OCI-LY1 (cell line): ENCODE measurements at regions not wholly inside any gene's neighbourhood (a gene's known extent, or its start where the extent isn't known, plus 50 kb on each side); places are given as distances from the start of the nearest gene placed in this dataset.
"Not testable (repeated sequence)": the region's sequence is repeated elsewhere in the genome, so short reads cannot be mapped to it uniquely, and the experiment has no call there.

Experiments
- H2AFZ ChIP-seq: fragments of 200-600 bp; sonication (generic), shearing (Covaris generic); 2 replicates; pipeline ENCODE4 v1.6.0; 2014; ENCODE audit warnings: antibody characterized with exemption, mild to moderate bottlenecking, low read length
- H3F3A ChIP-seq: fragments of 200-600 bp; sonication (generic), shearing (Covaris generic); 2 replicates; pipeline ENCODE4 v1.6.0; 2014; ENCODE audit warnings: mild to moderate bottlenecking, antibody characterized with exemption, low read length, moderate library complexity; ENCODE audit not compliant: insufficient read depth
- H3K27ac ChIP-seq: fragments of 200-600 bp; sonication (generic); 2 replicates; pipeline ENCODE4 v1.5.1; 2014; ENCODE audit warnings: low read length, mixed run types, mild to moderate bottlenecking, low read depth; ENCODE audit not compliant: poor library complexity, severe bottlenecking
- H3K27me3 ChIP-seq: fragments of 200-600 bp; sonication (generic); 2 replicates; pipeline ENCODE4 v1.6.0; 2014; ENCODE audit warnings: antibody characterized with exemption, mild to moderate bottlenecking, low read length, moderate library complexity; ENCODE audit not compliant: insufficient read depth
- H3K36me3 ChIP-seq: fragments of 200-600 bp; sonication (generic); 2 replicates; pipeline ENCODE4 v1.6.1; 2014; ENCODE audit warnings: mild to moderate bottlenecking, antibody characterized with exemption, low read length, moderate library complexity, mixed read lengths; ENCODE audit not compliant: insufficient read depth
- H3K4me1 ChIP-seq: fragments of 200-600 bp; sonication (generic); 2 replicates; pipeline ENCODE4 v1.5.1; 2014; ENCODE audit warnings: mild to moderate bottlenecking, low read length, moderate library complexity; ENCODE audit not compliant: insufficient read depth, severe bottlenecking
- H3K4me2 ChIP-seq: fragments of 200-600 bp; sonication (generic), shearing (Covaris generic); 2 replicates; pipeline ENCODE4 v1.6.1; 2014; ENCODE audit warnings: low read length
- H3K4me3 ChIP-seq: fragments of 200-600 bp; sonication (generic); 2 replicates; pipeline ENCODE4 v1.5.1; 2014; ENCODE audit warnings: low read length, low read depth, mild to moderate bottlenecking, mixed read lengths; ENCODE audit not compliant: poor library complexity, severe bottlenecking
- H3K79me2 ChIP-seq: fragments of 200-600 bp; shearing (Covaris generic); 2 replicates; pipeline ENCODE4 v1.6.1; 2016; ENCODE audit warnings: mixed run types, low read length, mixed read lengths; ENCODE audit not compliant: insufficient read depth
- H3K9ac ChIP-seq: fragments of 200-600 bp; sonication (generic), shearing (Covaris generic); 2 replicates; pipeline ENCODE4 v1.6.1; 2014; ENCODE audit warnings: mild to moderate bottlenecking, low read length, mixed read lengths
- H3K9me2 ChIP-seq: fragments of 200-600 bp; sonication (generic), shearing (Covaris generic); 2 replicates; pipeline ENCODE4 v1.6.1; 2014; ENCODE audit warnings: low read depth, mild to moderate bottlenecking, low read length, mixed read lengths
- H3K9me3 ChIP-seq: fragments of 200-600 bp; shearing (Covaris generic); 2 replicates; pipeline ENCODE4 v1.6.1; 2014; ENCODE audit warnings: low read length, mixed read lengths
- H4K20me1 ChIP-seq: fragments of 200-600 bp; sonication (generic), shearing (Covaris generic); 2 replicates; pipeline ENCODE4 v1.6.0; 2016; ENCODE audit warnings: mild to moderate bottlenecking, low read length; ENCODE audit not compliant: insufficient read depth
- EZH2 ChIP-seq: fragments of 200-600 bp; sonication (generic), shearing (Covaris generic); IDR thresholded peaks from 2 replicates; pipeline ENCODE4 v1.8.0; 2017; ENCODE audit warnings: borderline replicate concordance, mixed run types, mild to moderate bottlenecking, antibody characterized with exemption, low read length, moderate library complexity, mixed read lengths
- TF ChIP-seq, protein P1 (sequence below): fragments of 200-600 bp; sonication (generic), shearing (Covaris generic); IDR thresholded peaks from 2 replicates; pipeline ENCODE4 v1.5.1; 2017; ENCODE audit warnings: mild to moderate bottlenecking, antibody characterized with exemption, low read length, moderate library complexity, mixed read lengths

DNA sequence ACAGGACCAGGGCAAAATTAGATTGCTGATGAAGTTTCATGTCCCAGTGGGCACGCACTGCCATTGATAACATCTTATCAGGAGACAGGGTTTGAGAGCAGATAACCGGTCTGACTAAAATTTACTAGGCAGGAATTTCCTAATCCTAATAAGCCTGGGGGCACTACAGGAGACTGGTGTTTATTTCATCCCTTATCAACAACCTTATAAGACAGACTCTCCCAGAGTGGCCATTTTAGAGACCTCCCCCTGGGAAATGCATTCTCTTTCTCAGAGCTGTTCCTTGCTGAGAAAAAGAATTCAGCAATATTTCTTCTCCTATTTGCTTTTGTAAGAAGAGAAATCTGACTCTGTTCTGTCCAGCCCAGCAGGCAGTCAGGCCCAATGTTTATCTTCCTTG, 423.4 kb upstream of the IMPG1 start:
- H3K27ac ChIP-seq, result no peak overlapping the region
- no peak overlapping the region for H2AFZ ChIP-seq
- H3K9me2 ChIP-seq, result no peaks in the 10 kb centered on the region
- no peak for TF ChIP-seq EZH2
- TF ChIP-seq, protein P1, sequence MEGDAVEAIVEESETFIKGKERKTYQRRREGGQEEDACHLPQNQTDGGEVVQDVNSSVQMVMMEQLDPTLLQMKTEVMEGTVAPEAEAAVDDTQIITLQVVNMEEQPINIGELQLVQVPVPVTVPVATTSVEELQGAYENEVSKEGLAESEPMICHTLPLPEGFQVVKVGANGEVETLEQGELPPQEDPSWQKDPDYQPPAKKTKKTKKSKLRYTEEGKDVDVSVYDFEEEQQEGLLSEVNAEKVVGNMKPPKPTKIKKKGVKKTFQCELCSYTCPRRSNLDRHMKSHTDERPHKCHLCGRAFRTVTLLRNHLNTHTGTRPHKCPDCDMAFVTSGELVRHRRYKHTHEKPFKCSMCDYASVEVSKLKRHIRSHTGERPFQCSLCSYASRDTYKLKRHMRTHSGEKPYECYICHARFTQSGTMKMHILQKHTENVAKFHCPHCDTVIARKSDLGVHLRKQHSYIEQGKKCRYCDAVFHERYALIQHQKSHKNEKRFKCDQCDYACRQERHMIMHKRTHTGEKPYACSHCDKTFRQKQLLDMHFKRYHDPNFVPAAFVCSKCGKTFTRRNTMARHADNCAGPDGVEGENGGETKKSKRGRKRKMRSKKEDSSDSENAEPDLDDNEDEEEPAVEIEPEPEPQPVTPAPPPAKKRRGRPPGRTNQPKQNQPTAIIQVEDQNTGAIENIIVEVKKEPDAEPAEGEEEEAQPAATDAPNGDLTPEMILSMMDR, result no peak
- no peaks in the 10 kb centered on the region for H3K79me2 ChIP-seq
- H4K20me1 ChIP-seq, result no peaks in the 10 kb centered on the region
- no peak overlapping the region for H3K4me3 ChIP-seq
- no peaks in the 10 kb centered on the region for H3F3A ChIP-seq
- H3K4me2 ChIP-seq, result no peak overlapping the region
- H3K4me1 ChIP-seq, result no peaks in the 10 kb centered on the region
- no peaks in the 10 kb centered on the region for H3K27me3 ChIP-seq
- no peaks in the 10 kb centered on the region for H3K9me3 ChIP-seq
- no peak overlapping the region for H3K9ac ChIP-seq
- H3K36me3 ChIP-seq, result no peaks in the 10 kb centered on the region

DNA sequence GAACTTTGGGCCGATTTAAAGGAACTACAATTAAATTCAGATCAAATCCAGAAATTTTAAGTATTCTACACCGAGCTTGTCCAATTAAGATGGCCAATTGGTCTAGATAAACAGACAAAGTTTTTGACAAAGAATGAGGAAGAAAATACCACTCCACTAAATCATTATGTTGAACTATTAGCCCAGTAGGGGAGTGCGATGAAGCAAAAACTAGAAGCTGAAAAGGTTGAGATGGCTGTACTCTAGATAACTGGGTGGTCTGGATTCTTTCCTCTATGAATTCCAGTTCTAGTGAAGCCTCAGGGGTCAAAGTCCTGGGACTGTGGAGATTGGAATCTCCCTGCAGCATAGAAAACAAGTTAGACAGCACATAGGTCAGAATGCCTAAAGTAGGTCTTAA, 418.9 kb upstream of the IMPG1 start:
- not testable (repeated sequence) for H3F3A ChIP-seq, H2AFZ ChIP-seq, H3K9ac ChIP-seq, H3K4me1 ChIP-seq, H3K27ac ChIP-seq, H3K9me3 ChIP-seq, H4K20me1 ChIP-seq, H3K79me2 ChIP-seq, H3K4me3 ChIP-seq, H3K36me3 ChIP-seq, H3K9me2 ChIP-seq, H3K4me2 ChIP-seq, H3K27me3 ChIP-seq

DNA sequence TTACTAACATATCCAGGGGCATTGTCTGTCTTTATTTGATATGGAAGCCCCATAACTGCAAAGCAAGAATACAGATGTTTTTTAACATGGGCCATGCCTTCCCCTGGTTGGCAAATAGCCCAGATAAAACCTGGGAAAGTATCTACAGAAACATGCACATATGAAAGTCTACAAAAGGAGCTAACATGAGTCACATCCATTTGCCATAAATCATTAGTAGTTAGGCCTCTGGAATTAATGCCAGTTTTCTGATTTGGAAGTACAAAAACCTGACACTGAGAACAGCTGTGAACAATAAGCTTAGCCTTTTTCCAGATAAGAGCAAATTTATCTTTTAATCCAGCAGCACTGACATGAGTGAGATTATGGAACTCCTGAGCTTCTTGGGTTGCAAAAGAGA, 418.0 kb upstream of the IMPG1 start:
- Histone ChIP-seq H3K27me3 (no peaks in the 10 kb centered on the region), H3K79me2 (no peaks in the 10 kb centered on the region), H3F3A (no peaks in the 10 kb centered on the region), H3K36me3 (no peaks in the 10 kb centered on the region), H3K9me3 (no peaks in the 10 kb centered on the region), H2AFZ (no peak overlapping the region), H3K4me2 (no peak overlapping the region), H3K4me1 (no peaks in the 10 kb centered on the region), H3K27ac (no peak overlapping the region), H3K4me3 (no peak overlapping the region), H3K9ac (no peak overlapping the region), H4K20me1 (no peaks in the 10 kb centered on the region), H3K9me2 (no peaks in the 10 kb centered on the region)
- TF ChIP-seq EZH2, result no peak
- TF ChIP-seq, protein P1, result no peak

DNA sequence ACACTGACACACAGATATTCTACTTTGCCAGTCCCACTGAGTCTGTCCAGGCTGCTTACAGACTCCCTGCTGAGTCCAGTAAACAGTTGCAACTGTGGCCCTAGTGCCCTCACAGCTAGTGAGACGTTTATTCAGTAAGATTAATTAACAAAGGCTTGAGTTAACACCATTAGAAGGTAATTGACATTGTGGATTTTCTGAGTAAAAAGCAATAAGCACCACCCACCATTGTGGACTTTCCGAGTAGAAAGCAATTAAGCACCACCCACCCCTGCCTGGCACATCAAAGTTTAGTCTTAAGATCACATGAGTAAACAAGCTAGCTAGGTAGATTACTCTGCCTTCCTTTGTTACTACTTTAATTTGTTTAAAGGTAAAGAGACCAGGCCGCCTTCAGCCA, 408.6 kb upstream of the IMPG1 start:
- Histone ChIP-seq H2AFZ (no peak overlapping the region), H3K9me2 (no peaks in the 10 kb centered on the region), H3K36me3 (no peaks in the 10 kb centered on the region), H3K27me3 (no peaks in the 10 kb centered on the region), H3K79me2 (no peaks in the 10 kb centered on the region), H3K9ac (no peak overlapping the region), H3K4me1 (no peaks in the 10 kb centered on the region), H3F3A (no peaks in the 10 kb centered on the region), H3K27ac (no peak overlapping the region), H4K20me1 (no peaks in the 10 kb centered on the region), H3K4me2 (no peak overlapping the region), H3K9me3 (no peaks in the 10 kb centered on the region), H3K4me3 (no peak overlapping the region)
- TF ChIP-seq, protein P1, result no peak
- no peak for TF ChIP-seq EZH2
